HepG2 (cell line): ENCODE measurements at regions not wholly inside any gene's neighbourhood (a gene's known extent, or its start where the extent isn't known, plus 50 kb on each side); places are given as distances from the start of the nearest gene placed in this dataset.

Experiments used
- ATAC-seq: fragments of 200-7000 bp; cut with Tn5 transposase; 3 replicates; pipeline ENCODE4 v1.9.1; 2020; ENCODE audit warnings: mild to moderate bottlenecking, moderate library complexity
- BruUV-seq: library from RNA; stranded (reverse); fragments of 400-500 nt; replicated peaks from 2 replicates; lab custom pipeline; 2021; lab: Mats Ljungman, UMichigan
- CTCF ChIA-PET: fragments of 300-600 bp; formaldehyde crosslinking; extraction: SDS; loops from one replicate; lab custom pipeline; 2021; ENCODE audit warnings: low total read pairs, inconsistent platforms, low intra/inter-chr PET ratio; lab: Yijun Ruan, JAX
- POLR2A ChIA-PET: fragments of 350-600 bp; sonication (Branson Sonifier 250); formaldehyde crosslinking; loops from one replicate; lab custom pipeline; 2020; ENCODE audit warnings: antibody characterized with exemption, inconsistent platforms; lab: Yijun Ruan, JAX
- DNase-seq: peaks from one replicate; pipeline ENCODE4 v3.0.0-alpha.2; 2015; ENCODE audit warnings: low spot score
- FAIRE-seq: peaks from 3 replicates; lab custom pipeline; 2011; peaks lifted over from hg19 to GRCh38; lab: Jason Lieb, UNC
- H2AFZ ChIP-seq: one replicate; pipeline ENCODE4 v1.6.1; 2011; ENCODE audit warnings: low read length, inconsistent platforms
- H3K27ac ChIP-seq: fragments of 300-600 bp; 3 replicates; pipeline ENCODE4 v1.8.0; 2011; ENCODE audit warnings: mixed run types, mild to moderate bottlenecking, mixed read lengths, low read length, inconsistent platforms; ENCODE audit not compliant: insufficient read depth; ENCODE audit errors: extremely low read length
- H3K27me3 ChIP-seq, 2 experiments: fragments of 200-600 bp in 1 of 2; 2 replicates in 1 of 2; 3 replicates in 1 of 2; pipeline versions ENCODE4 v1.6.0 to v1.8.0; 2011; ENCODE audit warnings: low read length in 2 of 2, mild to moderate bottlenecking in 2 of 2, moderate library complexity in 2 of 2, inconsistent platforms in 1 of 2; ENCODE audit not compliant: insufficient read depth in 2 of 2, control insufficient read depth in 1 of 2
- H3K36me3 ChIP-seq, 2 experiments: fragments of 200-600 bp in 1 of 2; replicated peaks in 1 of 2; 2 replicates in 1 of 2; 3 replicates in 1 of 2; pipeline versions ENCODE4 v1.5.1 to v1.8.0; 2011; ENCODE audit warnings: low read length in 2 of 2, inconsistent platforms in 1 of 2; ENCODE audit not compliant: insufficient read depth in 2 of 2, control insufficient read depth in 1 of 2
- H3K4me1 ChIP-seq: 2 replicates; pipeline ENCODE4 v1.5.1; 2012; ENCODE audit warnings: low read length, inconsistent platforms; ENCODE audit not compliant: insufficient read depth
- H3K4me2 ChIP-seq: 2 replicates; pipeline ENCODE4 v1.6.0; 2011; ENCODE audit warnings: low read depth, low read length, inconsistent platforms
- H3K4me3 ChIP-seq, 3 experiments: fragments of 200-600 bp in 1 of 3; sonication (generic), shearing (Covaris generic) in 1 of 3; replicated peaks in 1 of 3; 2 replicates each; pipeline ENCODE4 v1.5.1; 2011 to 2016; ENCODE audit warnings: low read length in 3 of 3, inconsistent platforms in 2 of 3, low read depth in 2 of 3, mild to moderate bottlenecking in 2 of 3, control low read depth in 1 of 3, mixed read lengths in 1 of 3; ENCODE audit not compliant: insufficient read depth in 1 of 3
- H3K79me2 ChIP-seq: one replicate; pipeline ENCODE4 v1.6.1; 2011; ENCODE audit warnings: low read length, inconsistent platforms; ENCODE audit not compliant: insufficient read depth
- H3K9ac ChIP-seq: 2 replicates; pipeline ENCODE4 v1.6.0; 2011; ENCODE audit warnings: mild to moderate bottlenecking, low read depth, low read length, inconsistent platforms; ENCODE audit not compliant: insufficient read depth
- H3K9me3 ChIP-seq: 2 replicates; pipeline ENCODE4 v1.5.1; 2012; ENCODE audit warnings: mild to moderate bottlenecking, low read length
- H4K20me1 ChIP-seq: 2 replicates; pipeline ENCODE4 v1.6.0; 2011; ENCODE audit warnings: inconsistent platforms, mild to moderate bottlenecking, low read length, moderate library complexity; ENCODE audit not compliant: insufficient read depth
- DR1 ChIP-seq: sonication (generic); formaldehyde crosslinking; IDR thresholded peaks from 2 replicates; pipeline ENCODE4 v1.8.0; 2021; ENCODE audit warnings: mild to moderate bottlenecking, missing genetic modification reagents, inconsistent platforms
- REXO4 ChIP-seq: sonication (generic); formaldehyde crosslinking; IDR thresholded peaks from 2 replicates; pipeline ENCODE4 v1.8.0; 2022; ENCODE audit warnings: missing genetic modification reagents, mild to moderate bottlenecking, borderline replicate concordance
- SMAD9 ChIP-seq: sonication (generic); formaldehyde crosslinking; IDR thresholded peaks from 2 replicates; pipeline ENCODE4 v1.5.1; 2020; ENCODE audit warnings: mild to moderate bottlenecking, missing genetic modification reagents
- ZMYM4 ChIP-seq: sonication (generic); formaldehyde crosslinking; IDR thresholded peaks from 2 replicates; pipeline ENCODE4 v1.8.1; 2023; ENCODE audit warnings: mild to moderate bottlenecking, missing genetic modification reagents
- ZNF501 ChIP-seq: sonication (generic); formaldehyde crosslinking; IDR thresholded peaks from 2 replicates; pipeline ENCODE4 v1.5.1; 2020; ENCODE audit warnings: mild to moderate bottlenecking, moderate library complexity, missing genetic modification reagents
- WGBS: methylation state at CpG from one replicate; pipeline ENCODE4 v1.1.6; 2017; ENCODE audit warnings: low lambda C conversion rate; 5-methylcytosine and 5-hydroxymethylcytosine counted together
- in situ Hi-C: cut with HindIII; loops from 2 replicates; pipeline ENCODE4 v1.10.0; 2017; ENCODE audit warnings: low pct_unique_long_range_greater_than_20kb; ENCODE audit not compliant: extremely low pct_ligation_motif_present
- intact Hi-C: fragments of 100-400 bp; cut with micrococcal nuclease; formaldehyde crosslinking; loops from one replicate; pipeline ENCODE4 v1.10.0; 2022; ENCODE audit not compliant: unreplicated experiment
- TF ChIP-seq, protein P1 (sequence below): sonication (generic); formaldehyde crosslinking; IDR thresholded peaks from 2 replicates; pipeline ENCODE4 v1.5.0; 2020; ENCODE audit warnings: mild to moderate bottlenecking, missing genetic modification reagents
- TF ChIP-seq, protein P2 (sequence below): sonication (generic); formaldehyde crosslinking; IDR thresholded peaks from 2 replicates; pipeline ENCODE4 v1.4.0; 2020; ENCODE audit warnings: mild to moderate bottlenecking, missing genetic modification reagents

DNA sequence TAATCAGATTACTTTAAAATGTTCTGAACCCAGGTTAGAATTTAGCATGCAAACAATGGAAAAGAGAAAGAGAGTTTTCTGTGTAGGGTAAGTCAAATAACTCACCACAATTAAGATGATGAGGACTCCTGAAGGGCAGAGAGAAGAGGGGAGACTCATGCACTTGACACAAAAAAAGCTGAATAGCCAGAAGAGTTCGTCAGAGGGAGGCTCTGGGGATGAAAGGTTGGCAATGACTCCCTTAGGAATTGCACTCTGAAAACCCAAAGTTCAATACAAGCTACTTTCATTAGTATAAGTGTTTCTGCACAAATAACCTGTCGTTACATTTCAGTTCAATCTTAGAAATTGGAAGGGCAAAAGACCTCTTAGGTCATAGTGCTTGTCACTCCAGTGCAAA, 434.4 kb upstream of the PCDH9 start:
- Histone ChIP-seq H3K4me1 (no peaks in the 10 kb centered on the region), H3K9me3 (no peaks in the 10 kb centered on the region), H3K9ac (no peak overlapping the region), H3K27me3 (no peaks in the 10 kb centered on the region), H3K36me3 (no peaks in the 10 kb centered on the region), H3K4me3 (no peak overlapping the region), H4K20me1 (no peaks in the 10 kb centered on the region), H2AFZ (no peak overlapping the region), H3K27ac (no peak overlapping the region), H3K79me2 (no peaks in the 10 kb centered on the region), H3K4me2 (no peak overlapping the region)
- ChIA-PET CTCF (no interaction called here), POLR2A (no interaction called here)
- ATAC-seq (no peak), FAIRE-seq (no peak), DNase-seq (no peak)
- WGBS, result 0% methylated on average over 2 of the region's 2 CpGs
- in situ Hi-C loops, result no loop called here
- intact Hi-C loops, result no loop called here
- BruUV-seq, result no TSS peak
- TF ChIP-seq ZNF501, result no peak
- TF ChIP-seq ZMYM4 (CRISPR knock-in tag), result no peak
- TF ChIP-seq, protein P1, sequence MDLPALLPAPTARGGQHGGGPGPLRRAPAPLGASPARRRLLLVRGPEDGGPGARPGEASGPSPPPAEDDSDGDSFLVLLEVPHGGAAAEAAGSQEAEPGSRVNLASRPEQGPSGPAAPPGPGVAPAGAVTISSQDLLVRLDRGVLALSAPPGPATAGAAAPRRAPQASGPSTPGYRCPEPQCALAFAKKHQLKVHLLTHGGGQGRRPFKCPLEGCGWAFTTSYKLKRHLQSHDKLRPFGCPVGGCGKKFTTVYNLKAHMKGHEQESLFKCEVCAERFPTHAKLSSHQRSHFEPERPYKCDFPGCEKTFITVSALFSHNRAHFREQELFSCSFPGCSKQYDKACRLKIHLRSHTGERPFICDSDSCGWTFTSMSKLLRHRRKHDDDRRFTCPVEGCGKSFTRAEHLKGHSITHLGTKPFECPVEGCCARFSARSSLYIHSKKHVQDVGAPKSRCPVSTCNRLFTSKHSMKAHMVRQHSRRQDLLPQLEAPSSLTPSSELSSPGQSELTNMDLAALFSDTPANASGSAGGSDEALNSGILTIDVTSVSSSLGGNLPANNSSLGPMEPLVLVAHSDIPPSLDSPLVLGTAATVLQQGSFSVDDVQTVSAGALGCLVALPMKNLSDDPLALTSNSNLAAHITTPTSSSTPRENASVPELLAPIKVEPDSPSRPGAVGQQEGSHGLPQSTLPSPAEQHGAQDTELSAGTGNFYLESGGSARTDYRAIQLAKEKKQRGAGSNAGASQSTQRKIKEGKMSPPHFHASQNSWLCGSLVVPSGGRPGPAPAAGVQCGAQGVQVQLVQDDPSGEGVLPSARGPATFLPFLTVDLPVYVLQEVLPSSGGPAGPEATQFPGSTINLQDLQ (CRISPR knock-in tag), result no peak
- TF ChIP-seq REXO4 (CRISPR knock-in tag), result no peak
- TF ChIP-seq SMAD9 (CRISPR knock-in tag), result no peak
- TF ChIP-seq, protein P2, sequence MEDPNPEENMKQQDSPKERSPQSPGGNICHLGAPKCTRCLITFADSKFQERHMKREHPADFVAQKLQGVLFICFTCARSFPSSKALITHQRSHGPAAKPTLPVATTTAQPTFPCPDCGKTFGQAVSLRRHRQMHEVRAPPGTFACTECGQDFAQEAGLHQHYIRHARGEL (CRISPR knock-in tag), result no peak
- TF ChIP-seq DR1, result no peak
